ENCODE measurements at regions not wholly inside any gene's neighbourhood (a gene's known extent, or its start where the extent isn't known, plus 50 kb on each side); places are given as distances from the start of the nearest gene placed in this dataset.

DNA sequence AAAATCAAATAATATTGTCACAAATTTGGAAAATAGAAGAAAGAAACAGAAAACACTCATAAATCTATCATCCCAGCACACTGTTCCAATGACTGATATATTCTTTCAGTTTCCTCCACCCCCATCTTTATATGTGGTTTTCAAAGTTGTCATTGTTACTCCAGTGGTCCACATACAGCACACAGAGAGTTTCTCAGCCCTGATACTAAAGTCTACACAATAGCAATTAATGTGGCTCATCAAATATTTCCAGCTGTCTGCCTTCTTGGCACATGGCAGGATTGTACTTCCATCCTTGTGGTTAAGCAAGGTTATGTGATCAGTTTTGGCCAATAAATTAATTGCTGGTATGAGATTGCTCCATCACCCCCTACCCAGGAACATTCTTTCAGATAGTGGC, 221.7 kb downstream of the PDCD6IP start:
- TF ChIP-seq, protein P1, sequence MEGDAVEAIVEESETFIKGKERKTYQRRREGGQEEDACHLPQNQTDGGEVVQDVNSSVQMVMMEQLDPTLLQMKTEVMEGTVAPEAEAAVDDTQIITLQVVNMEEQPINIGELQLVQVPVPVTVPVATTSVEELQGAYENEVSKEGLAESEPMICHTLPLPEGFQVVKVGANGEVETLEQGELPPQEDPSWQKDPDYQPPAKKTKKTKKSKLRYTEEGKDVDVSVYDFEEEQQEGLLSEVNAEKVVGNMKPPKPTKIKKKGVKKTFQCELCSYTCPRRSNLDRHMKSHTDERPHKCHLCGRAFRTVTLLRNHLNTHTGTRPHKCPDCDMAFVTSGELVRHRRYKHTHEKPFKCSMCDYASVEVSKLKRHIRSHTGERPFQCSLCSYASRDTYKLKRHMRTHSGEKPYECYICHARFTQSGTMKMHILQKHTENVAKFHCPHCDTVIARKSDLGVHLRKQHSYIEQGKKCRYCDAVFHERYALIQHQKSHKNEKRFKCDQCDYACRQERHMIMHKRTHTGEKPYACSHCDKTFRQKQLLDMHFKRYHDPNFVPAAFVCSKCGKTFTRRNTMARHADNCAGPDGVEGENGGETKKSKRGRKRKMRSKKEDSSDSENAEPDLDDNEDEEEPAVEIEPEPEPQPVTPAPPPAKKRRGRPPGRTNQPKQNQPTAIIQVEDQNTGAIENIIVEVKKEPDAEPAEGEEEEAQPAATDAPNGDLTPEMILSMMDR (IDR thresholded peaks at IDR 0.05; ENCODE audit: insufficient read depth, low read length): no peak
- no peak for TF ChIP-seq POLR2AphosphoS5 (IDR thresholded peaks at IDR 0.05; ENCODE audit: low read depth)

Data from HL-60 (cell line).